GM12878 (cell line): ENCODE measurements at regions not wholly inside any gene's neighbourhood (a gene's known extent, or its start where the extent isn't known, plus 50 kb on each side); places are given as distances from the start of the nearest gene placed in this dataset.

Experiments used
- ATAC-seq: fragments of 200-7000 bp; cut with Tn5 transposase; 3 replicates; pipeline ENCODE4 v1.9.1; 2020; ENCODE audit warnings: mild to moderate bottlenecking, moderate library complexity
- BruUV-seq: library from RNA; stranded (reverse); fragments of 400-500 nt; replicated peaks from 2 replicates; lab custom pipeline; 2021; lab: Mats Ljungman, UMichigan
- CTCF ChIA-PET: fragments of 300-600 bp; sonication (Branson Sonifier 250); formaldehyde crosslinking; extraction: SDS; loops from one replicate; lab custom pipeline; 2021; ENCODE audit warnings: inconsistent platforms; lab: Yijun Ruan, JAX
- POLR2A ChIA-PET: fragments of 350-600 bp; formaldehyde crosslinking; extraction: SDS; loops from one replicate; lab custom pipeline; 2021; ENCODE audit warnings: inconsistent platforms; lab: Charles Lee
- RAD21 ChIA-PET: fragments of 300-600 bp; sonication (Branson Sonifier 250); formaldehyde crosslinking; loops from one replicate; lab custom pipeline; 2023; ENCODE audit warnings: antibody characterized with exemption; ENCODE audit not compliant: unreplicated experiment; lab: Charles Lee
- SMC1A ChIA-PET: fragments of 300-600 bp; sonication (Branson Sonifier 250); formaldehyde crosslinking; loops from one replicate; lab custom pipeline; 2023; ENCODE audit not compliant: unreplicated experiment, uncharacterized antibody; lab: Charles Lee
- DNase-seq: peaks from one replicate; pipeline ENCODE4 v3.0.0-alpha.2; 2011; ENCODE audit warnings: low read depth, low spot score
- FAIRE-seq: peaks from 3 replicates; lab custom pipeline; 2011; peaks lifted over from hg19 to GRCh38; lab: Jason Lieb, UNC
- H2AFZ ChIP-seq: 2 replicates; pipeline ENCODE4 v1.6.0; 2011; ENCODE audit warnings: low read depth, low read length, control low read depth; ENCODE audit not compliant: control insufficient read depth
- H3K27ac ChIP-seq: 2 replicates; pipeline ENCODE4 v1.5.1; 2011; ENCODE audit warnings: control low read depth; ENCODE audit not compliant: control insufficient read depth, insufficient read depth
- H3K27me3 ChIP-seq, 2 experiments: replicated peaks in 1 of 2; 2 replicates each; pipeline versions ENCODE4 v1.6.0 to v1.6.1; 2011; ENCODE audit warnings: low read length in 1 of 2; ENCODE audit not compliant: control insufficient read depth in 2 of 2, insufficient read depth in 2 of 2
- H3K36me3 ChIP-seq, 2 experiments: 2 replicates each; pipeline ENCODE4 v1.5.1; 2011; ENCODE audit warnings: low read length in 1 of 2; ENCODE audit not compliant: control insufficient read depth in 2 of 2, insufficient read depth in 2 of 2
- H3K4me1 ChIP-seq: 2 replicates; pipeline ENCODE4 v1.6.1; 2011; ENCODE audit warnings: mild to moderate bottlenecking, low read length, moderate library complexity, mixed read lengths; ENCODE audit not compliant: control insufficient read depth, insufficient read depth
- H3K4me2 ChIP-seq: 2 replicates; pipeline ENCODE4 v1.6.0; 2011; ENCODE audit warnings: control low read depth; ENCODE audit not compliant: control insufficient read depth, insufficient read depth
- H3K4me3 ChIP-seq: fragments of 200-600 bp; sonication (generic); 2 replicates; pipeline ENCODE4 v1.5.1; 2016
- H3K79me2 ChIP-seq: 2 replicates; pipeline ENCODE4 v1.6.0; 2011; ENCODE audit warnings: low read length; ENCODE audit not compliant: control insufficient read depth, insufficient read depth
- H3K9ac ChIP-seq: 2 replicates; pipeline ENCODE4 v1.8.0; 2011; ENCODE audit warnings: low read length, control low read depth, mixed read lengths; ENCODE audit not compliant: control insufficient read depth, insufficient read depth
- H3K9me3 ChIP-seq: replicated peaks from 3 replicates; pipeline ENCODE4 v1.5.1; 2011; ENCODE audit warnings: mild to moderate bottlenecking, low read length; ENCODE audit not compliant: control insufficient read depth, insufficient read depth
- H4K20me1 ChIP-seq: 2 replicates; pipeline ENCODE4 v1.6.0; 2011; ENCODE audit not compliant: control insufficient read depth, insufficient read depth
- BACH1 ChIP-seq: fragments of 450-650 bp; IDR thresholded peaks from 2 replicates; pipeline ENCODE4 v1.6.1; 2017; ENCODE audit warnings: mild to moderate bottlenecking, borderline replicate concordance
- CHD2 ChIP-seq: IDR thresholded peaks from 2 replicates; pipeline ENCODE4 v1.6.1; 2011; ENCODE audit warnings: low read depth, low read length, improper control_type of control experiment, borderline replicate concordance
- CHD4 ChIP-seq: fragments of 200-600 bp; sonication (generic); IDR thresholded peaks from 2 replicates; pipeline ENCODE4 v1.6.1; 2016; ENCODE audit warnings: mild to moderate bottlenecking
- EED ChIP-seq: sonication (generic); IDR thresholded peaks from 2 replicates; pipeline ENCODE4 v1.6.1; 2016; ENCODE audit warnings: antibody characterized with exemption, low read depth
- NRF1 ChIP-seq: conservative IDR thresholded peaks from 2 replicates; pipeline ENCODE4 v1.6.1; 2011; ENCODE audit warnings: mild to moderate bottlenecking, low read depth, low read length, improper control_type of control experiment
- PML ChIP-seq: IDR thresholded peaks from 2 replicates; pipeline ENCODE4 v1.6.1; 2012; ENCODE audit warnings: low read length, inconsistent platforms
- SIN3A ChIP-seq: IDR thresholded peaks from 2 replicates; pipeline ENCODE4 v1.6.1; 2012; ENCODE audit warnings: low read depth, low read length, improper control_type of control experiment
- SIX5 ChIP-seq: IDR thresholded peaks from 2 replicates; pipeline ENCODE4 v1.6.1; 2011; ENCODE audit warnings: mild to moderate bottlenecking, low read depth, low read length, moderate library complexity; ENCODE audit not compliant: severe bottlenecking
- SKIL ChIP-seq: fragments of 450-650 bp; IDR thresholded peaks from 2 replicates; pipeline ENCODE4 v1.6.1; 2017; ENCODE audit warnings: mild to moderate bottlenecking, low read depth, inconsistent platforms; ENCODE audit not compliant: poor library complexity, severe bottlenecking
- SMAD1 ChIP-seq: fragments of 450-650 bp; IDR thresholded peaks from 2 replicates; pipeline ENCODE4 v1.6.1; 2018; ENCODE audit warnings: mild to moderate bottlenecking, low read depth; ENCODE audit not compliant: partially characterized antibody
- SPI1 ChIP-seq: IDR thresholded peaks from 2 replicates; pipeline ENCODE4 v1.6.1; 2011; ENCODE audit warnings: low read depth, mild to moderate bottlenecking, low read length, moderate library complexity, borderline replicate concordance; ENCODE audit not compliant: insufficient read depth
- TAF1 ChIP-seq: IDR thresholded peaks from 2 replicates; pipeline ENCODE4 v1.6.1; 2011; ENCODE audit warnings: mild to moderate bottlenecking, low read depth, low read length, borderline replicate concordance
- TCF12 ChIP-seq: IDR thresholded peaks from 2 replicates; pipeline ENCODE4 v1.6.1; 2011; ENCODE audit warnings: low read depth, mild to moderate bottlenecking, low read length
- YBX1 ChIP-seq: fragments of 450-650 bp; IDR thresholded peaks from 2 replicates; pipeline ENCODE4 v1.6.1; 2016; ENCODE audit warnings: antibody characterized with exemption
- WGBS: methylation state at CpG from one replicate; pipeline ENCODE4 v1.1.6; 2016; ENCODE audit warnings: low lambda C conversion rate; ENCODE audit not compliant: insufficient replicate concordance, insufficient coverage; ENCODE audit errors: missing lambda C conversion rate; 5-methylcytosine and 5-hydroxymethylcytosine counted together
- in situ Hi-C: fragments of 300-500 bp; cut with MboI; formaldehyde crosslinking; loops from 9 replicates; pipeline ENCODE4 v1.14.3; 2018; ENCODE audit warnings: mixed read lengths
- intact Hi-C: fragments of 100-400 bp; cut with micrococcal nuclease; formaldehyde crosslinking; loops from one replicate; pipeline ENCODE4 v1.14.2; 2022; ENCODE audit not compliant: unreplicated experiment
- TF ChIP-seq, protein P1 (sequence below): IDR thresholded peaks from 2 replicates; pipeline ENCODE4 v1.6.1; 2011; ENCODE audit warnings: borderline replicate concordance, low read depth, mild to moderate bottlenecking, moderate library complexity, low read length; ENCODE audit not compliant: insufficient read depth, poor library complexity, severe bottlenecking
- TF ChIP-seq, protein P2 (sequence below): IDR thresholded peaks from 2 replicates; pipeline ENCODE4 v1.6.1; 2012; ENCODE audit warnings: low read depth, low read length, improper control_type of control experiment

GRCh38 chr14:65335411-65335947, 77.1 kb upstream of the FUT8 start:
- SMC1A ChIA-PET = interaction anchor here (1.4 to 4.9 kb wide), 4 partner anchors 15 to 77 kb away, joined by 3 to 47 read pairs (median 10); partner anchors contain the start of gene FUT8
- FAIRE-seq = no peak
- RAD21 ChIA-PET = interaction anchor here (0.6 to 1.9 kb wide), 5 partner anchors 18 to 76 kb away, joined by 3 to 6 read pairs (median 4); no protein-coding TSS in a partner anchor
- Histone ChIP-seq H4K20me1 (no peaks in the 10 kb centered on the region), H3K27me3 (no peaks in the 10 kb centered on the region), H3K4me1 (peaks cover 36% of the 10 kb centered on the region), H3K4me3 (no peak overlapping the region), H3K9me3 (no peaks in the 10 kb centered on the region), H3K79me2 (no peaks in the 10 kb centered on the region), H3K27ac (no peak overlapping the region), H3K9ac (no peak overlapping the region), H3K4me2 (no peak overlapping the region), H2AFZ (no peak overlapping the region), H3K36me3 (no peaks in the 10 kb centered on the region)
- CTCF ChIA-PET = interaction anchor here (1.2 to 4.5 kb wide), 3 partner anchors 12 to 76 kb away, joined by 3 to 29 read pairs (median 4); no protein-coding TSS in a partner anchor
- 75% methylated on average over 4 of the region's 4 CpGs for WGBS
- intact Hi-C loops = no loop called here
- BruUV-seq = no TSS peak
- in situ Hi-C loops = no loop called here
- POLR2A ChIA-PET = interaction anchor here (0.7 to 1.5 kb wide), 2 partner anchors 15 to 205 kb away, joined by 4 to 5 read pairs; no protein-coding TSS in a partner anchor
- ATAC-seq = no peak
- DNase-seq = no peak
- TF ChIP-seq TCF12 = no peak
- no peak for TF ChIP-seq SIN3A
- TF ChIP-seq SIX5 = no peak
- no peak for TF ChIP-seq EED
- no peak for TF ChIP-seq YBX1
- no peak for TF ChIP-seq BACH1
- TF ChIP-seq, protein P1, sequence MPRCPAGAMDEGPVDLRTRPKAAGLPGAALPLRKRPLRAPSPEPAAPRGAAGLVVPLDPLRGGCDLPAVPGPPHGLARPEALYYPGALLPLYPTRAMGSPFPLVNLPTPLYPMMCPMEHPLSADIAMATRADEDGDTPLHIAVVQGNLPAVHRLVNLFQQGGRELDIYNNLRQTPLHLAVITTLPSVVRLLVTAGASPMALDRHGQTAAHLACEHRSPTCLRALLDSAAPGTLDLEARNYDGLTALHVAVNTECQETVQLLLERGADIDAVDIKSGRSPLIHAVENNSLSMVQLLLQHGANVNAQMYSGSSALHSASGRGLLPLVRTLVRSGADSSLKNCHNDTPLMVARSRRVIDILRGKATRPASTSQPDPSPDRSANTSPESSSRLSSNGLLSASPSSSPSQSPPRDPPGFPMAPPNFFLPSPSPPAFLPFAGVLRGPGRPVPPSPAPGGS = no peak
- TF ChIP-seq SPI1 = no peak
- no peak for TF ChIP-seq CHD4
- TF ChIP-seq SKIL = no peak
- no peak for TF ChIP-seq TAF1
- no peak for TF ChIP-seq CHD2
- no peak for TF ChIP-seq PML
- TF ChIP-seq, protein P2, sequence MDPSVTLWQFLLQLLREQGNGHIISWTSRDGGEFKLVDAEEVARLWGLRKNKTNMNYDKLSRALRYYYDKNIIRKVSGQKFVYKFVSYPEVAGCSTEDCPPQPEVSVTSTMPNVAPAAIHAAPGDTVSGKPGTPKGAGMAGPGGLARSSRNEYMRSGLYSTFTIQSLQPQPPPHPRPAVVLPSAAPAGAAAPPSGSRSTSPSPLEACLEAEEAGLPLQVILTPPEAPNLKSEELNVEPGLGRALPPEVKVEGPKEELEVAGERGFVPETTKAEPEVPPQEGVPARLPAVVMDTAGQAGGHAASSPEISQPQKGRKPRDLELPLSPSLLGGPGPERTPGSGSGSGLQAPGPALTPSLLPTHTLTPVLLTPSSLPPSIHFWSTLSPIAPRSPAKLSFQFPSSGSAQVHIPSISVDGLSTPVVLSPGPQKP = no peak
- no peak for TF ChIP-seq SMAD1
- no peak for TF ChIP-seq NRF1
